HepG2 (cell line): ENCODE measurements at regions not wholly inside any gene's neighbourhood (a gene's known extent, or its start where the extent isn't known, plus 50 kb on each side); places are given as distances from the start of the nearest gene placed in this dataset.

Experiments
- ATAC-seq: fragments of 200-7000 bp; cut with Tn5 transposase; 3 replicates; pipeline ENCODE4 v1.9.1; 2020; ENCODE audit warnings: mild to moderate bottlenecking, moderate library complexity
- BruUV-seq: library from RNA; stranded (reverse); fragments of 400-500 nt; replicated peaks from 2 replicates; lab custom pipeline; 2021; lab: Mats Ljungman, UMichigan
- CTCF ChIA-PET: fragments of 300-600 bp; formaldehyde crosslinking; extraction: SDS; loops from one replicate; lab custom pipeline; 2021; ENCODE audit warnings: low total read pairs, inconsistent platforms, low intra/inter-chr PET ratio; lab: Yijun Ruan, JAX
- POLR2A ChIA-PET: fragments of 350-600 bp; sonication (Branson Sonifier 250); formaldehyde crosslinking; loops from one replicate; lab custom pipeline; 2020; ENCODE audit warnings: antibody characterized with exemption, inconsistent platforms; lab: Yijun Ruan, JAX
- DNase-seq: peaks from one replicate; pipeline ENCODE4 v3.0.0-alpha.2; 2015; ENCODE audit warnings: low spot score
- FAIRE-seq: peaks from 3 replicates; lab custom pipeline; 2011; peaks lifted over from hg19 to GRCh38; lab: Jason Lieb, UNC
- H2AFZ ChIP-seq: one replicate; pipeline ENCODE4 v1.6.1; 2011; ENCODE audit warnings: low read length, inconsistent platforms
- H3K27ac ChIP-seq: fragments of 300-600 bp; 3 replicates; pipeline ENCODE4 v1.8.0; 2011; ENCODE audit warnings: mixed run types, mild to moderate bottlenecking, mixed read lengths, low read length, inconsistent platforms; ENCODE audit not compliant: insufficient read depth; ENCODE audit errors: extremely low read length
- H3K27me3 ChIP-seq, 2 experiments: fragments of 200-600 bp in 1 of 2; 2 replicates in 1 of 2; 3 replicates in 1 of 2; pipeline versions ENCODE4 v1.6.0 to v1.8.0; 2011; ENCODE audit warnings: low read length in 2 of 2, mild to moderate bottlenecking in 2 of 2, moderate library complexity in 2 of 2, inconsistent platforms in 1 of 2; ENCODE audit not compliant: insufficient read depth in 2 of 2, control insufficient read depth in 1 of 2
- H3K36me3 ChIP-seq, 2 experiments: fragments of 200-600 bp in 1 of 2; replicated peaks in 1 of 2; 2 replicates in 1 of 2; 3 replicates in 1 of 2; pipeline versions ENCODE4 v1.5.1 to v1.8.0; 2011; ENCODE audit warnings: low read length in 2 of 2, inconsistent platforms in 1 of 2; ENCODE audit not compliant: insufficient read depth in 2 of 2, control insufficient read depth in 1 of 2
- H3K4me1 ChIP-seq: 2 replicates; pipeline ENCODE4 v1.5.1; 2012; ENCODE audit warnings: low read length, inconsistent platforms; ENCODE audit not compliant: insufficient read depth
- H3K4me2 ChIP-seq: 2 replicates; pipeline ENCODE4 v1.6.0; 2011; ENCODE audit warnings: low read depth, low read length, inconsistent platforms
- H3K4me3 ChIP-seq, 3 experiments: fragments of 200-600 bp in 1 of 3; sonication (generic), shearing (Covaris generic) in 1 of 3; replicated peaks in 1 of 3; 2 replicates each; pipeline ENCODE4 v1.5.1; 2011 to 2016; ENCODE audit warnings: low read length in 3 of 3, inconsistent platforms in 2 of 3, low read depth in 2 of 3, mild to moderate bottlenecking in 2 of 3, control low read depth in 1 of 3, mixed read lengths in 1 of 3; ENCODE audit not compliant: insufficient read depth in 1 of 3
- H3K79me2 ChIP-seq: one replicate; pipeline ENCODE4 v1.6.1; 2011; ENCODE audit warnings: low read length, inconsistent platforms; ENCODE audit not compliant: insufficient read depth
- H3K9ac ChIP-seq: 2 replicates; pipeline ENCODE4 v1.6.0; 2011; ENCODE audit warnings: mild to moderate bottlenecking, low read depth, low read length, inconsistent platforms; ENCODE audit not compliant: insufficient read depth
- H3K9me3 ChIP-seq: 2 replicates; pipeline ENCODE4 v1.5.1; 2012; ENCODE audit warnings: mild to moderate bottlenecking, low read length
- H4K20me1 ChIP-seq: 2 replicates; pipeline ENCODE4 v1.6.0; 2011; ENCODE audit warnings: inconsistent platforms, mild to moderate bottlenecking, low read length, moderate library complexity; ENCODE audit not compliant: insufficient read depth
- ATM ChIP-seq: fragments of 450-650 bp; IDR thresholded peaks from 2 replicates; pipeline ENCODE4 v1.7.1; 2017; ENCODE audit warnings: mild to moderate bottlenecking, borderline replicate concordance
- BCL3 ChIP-seq: sonication (generic); formaldehyde crosslinking; IDR thresholded peaks from 2 replicates; pipeline ENCODE4 v1.5.1; 2020; ENCODE audit warnings: mild to moderate bottlenecking, missing genetic modification reagents, moderate library complexity
- EP300 ChIP-seq, 3 experiments: sonication (generic) in 1 of 3; formaldehyde crosslinking in 1 of 3; IDR thresholded peaks; 2 replicates each; pipeline versions ENCODE4 v1.5.1 to v1.6.1; 2011 to 2020; ENCODE audit warnings: low read depth in 2 of 3, low read length in 2 of 3, borderline replicate concordance in 1 of 3, improper control_type of control experiment in 1 of 3, mild to moderate bottlenecking in 1 of 3, missing genetic modification reagents in 1 of 3, moderate library complexity in 1 of 3
- HOXA3 ChIP-seq: sonication (generic); formaldehyde crosslinking; IDR thresholded peaks from 2 replicates; pipeline ENCODE4 v1.5.0; 2020; ENCODE audit warnings: missing genetic modification reagents
- SKI ChIP-seq: fragments of 450-650 bp; IDR thresholded peaks from one replicate; pipeline ENCODE4 v1.6.1; 2018; ENCODE audit warnings: mild to moderate bottlenecking; ENCODE audit not compliant: partially characterized antibody
- whole genome bisulfite sequencing: methylation state at CpG from one replicate; pipeline ENCODE4 v1.1.6; 2017; ENCODE audit warnings: low lambda C conversion rate; 5-methylcytosine and 5-hydroxymethylcytosine counted together
- in situ Hi-C: cut with HindIII; loops from 2 replicates; pipeline ENCODE4 v1.10.0; 2017; ENCODE audit warnings: low pct_unique_long_range_greater_than_20kb; ENCODE audit not compliant: extremely low pct_ligation_motif_present
- intact Hi-C: fragments of 100-400 bp; cut with micrococcal nuclease; formaldehyde crosslinking; loops from one replicate; pipeline ENCODE4 v1.10.0; 2022; ENCODE audit not compliant: unreplicated experiment

GRCh38 chr10:78199005-78199725, 165.5 kb downstream of the RPS24 start:
- H3K36me3 ChIP-seq = no peaks in the 10 kb centered on the region
- intact Hi-C loops = no loop called here
- H4K20me1 ChIP-seq = no peaks in the 10 kb centered on the region
- H3K79me2 ChIP-seq = no peaks in the 10 kb centered on the region
- FAIRE-seq (no peak), DNase-seq (no peak), ATAC-seq (no peak)
- ChIA-PET CTCF (no interaction called here), POLR2A (interaction anchor here (0.6 kb wide), 1 partner anchor 797 kb away, joined by 4 read pairs; no protein-coding TSS in a partner anchor)
- H3K4me2 ChIP-seq = no peak overlapping the region
- H3K4me1 ChIP-seq = peaks cover 4% of the 10 kb centered on the region
- H3K27ac ChIP-seq = no peak overlapping the region
- in situ Hi-C loops = no loop called here
- no peak overlapping the region for H3K4me3 ChIP-seq
- TF ChIP-seq SKI (no peak), BCL3 (CRISPR knock-in tag) (no peak), HOXA3 (CRISPR knock-in tag) (no peak), ATM (no peak)
- no peaks in the 10 kb centered on the region for H3K9me3 ChIP-seq
- H3K9ac ChIP-seq = no peak overlapping the region
- 32% methylated on average over 11 of the region's 11 CpGs for WGBS
- no TSS peak for BruUV-seq
- peaks cover 3 to 14% of the 10 kb centered on the region in 2 experiments; a peak in 4 of 5 replicates for H3K27me3 ChIP-seq
- H2AFZ ChIP-seq = no peak overlapping the region

- H3K36me3 ChIP-seq = no peaks in the 10 kb centered on the region
- ChIA-PET CTCF (no interaction called here), POLR2A (no interaction called here)
- WGBS = 35% methylated on average over 2 of the region's 2 CpGs
- H3K9me3 ChIP-seq = no peaks in the 10 kb centered on the region
- BruUV-seq = no TSS peak
- H3K4me2 ChIP-seq = no peak overlapping the region
- no peak overlapping the region for H2AFZ ChIP-seq
- intact Hi-C loops = no loop called here
- H3K27me3 ChIP-seq = peaks cover 3 to 12% of the 10 kb centered on the region in 2 experiments; a peak in 4 of 5 replicates
- DNase-seq = no peak
- H3K4me3 ChIP-seq = no peak overlapping the region
- no peak overlapping the region for H3K27ac ChIP-seq
- TF ChIP-seq EP300 (IDR thresholded peaks at IDR 0.05; ENCODE audit: low read depth in 2 of 2, low read length in 2 of 2) (no peak), EP300 (CRISPR knock-in tag; IDR thresholded peaks at IDR 0.05; ENCODE audit: borderline replicate concordance) (no peak)
- H4K20me1 ChIP-seq = no peaks in the 10 kb centered on the region
- ATAC-seq = no peak
- H3K4me1 ChIP-seq = peaks cover 10% of the 10 kb centered on the region
- FAIRE-seq = no peak
- no peaks in the 10 kb centered on the region for H3K79me2 ChIP-seq
- in situ Hi-C loops = no loop called here
- H3K9ac ChIP-seq = no peak overlapping the region
Measured at GRCh38 chr10:78199759-78200158, 166.1 kb downstream of the RPS24 start.
